ENCODE measurements at regions not wholly inside any gene's neighbourhood (a gene's known extent, or its start where the extent isn't known, plus 50 kb on each side); places are given as distances from the start of the nearest gene placed in this dataset.

DNA sequence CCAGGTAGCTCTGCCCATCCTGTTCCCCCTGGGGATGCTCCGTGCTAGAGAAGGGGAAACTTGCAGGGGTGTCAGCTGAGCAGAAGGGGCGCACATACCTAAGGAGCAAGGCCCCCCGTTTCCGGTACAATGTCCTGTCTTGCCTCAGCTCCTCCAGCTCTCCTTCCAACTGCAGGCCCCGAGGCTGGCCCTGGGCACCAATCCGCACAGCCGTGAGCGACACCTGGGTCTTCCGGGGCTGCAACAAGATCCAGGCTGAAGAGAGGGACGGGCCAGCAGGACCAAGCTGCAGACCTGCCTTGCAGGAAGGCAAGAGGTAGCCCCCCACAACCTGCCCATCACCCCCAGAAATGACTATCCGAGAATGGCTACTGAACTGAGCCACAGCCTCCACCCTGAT, 102.6 kb downstream of the RMI2 start:
- TF ChIP-seq, protein P1, sequence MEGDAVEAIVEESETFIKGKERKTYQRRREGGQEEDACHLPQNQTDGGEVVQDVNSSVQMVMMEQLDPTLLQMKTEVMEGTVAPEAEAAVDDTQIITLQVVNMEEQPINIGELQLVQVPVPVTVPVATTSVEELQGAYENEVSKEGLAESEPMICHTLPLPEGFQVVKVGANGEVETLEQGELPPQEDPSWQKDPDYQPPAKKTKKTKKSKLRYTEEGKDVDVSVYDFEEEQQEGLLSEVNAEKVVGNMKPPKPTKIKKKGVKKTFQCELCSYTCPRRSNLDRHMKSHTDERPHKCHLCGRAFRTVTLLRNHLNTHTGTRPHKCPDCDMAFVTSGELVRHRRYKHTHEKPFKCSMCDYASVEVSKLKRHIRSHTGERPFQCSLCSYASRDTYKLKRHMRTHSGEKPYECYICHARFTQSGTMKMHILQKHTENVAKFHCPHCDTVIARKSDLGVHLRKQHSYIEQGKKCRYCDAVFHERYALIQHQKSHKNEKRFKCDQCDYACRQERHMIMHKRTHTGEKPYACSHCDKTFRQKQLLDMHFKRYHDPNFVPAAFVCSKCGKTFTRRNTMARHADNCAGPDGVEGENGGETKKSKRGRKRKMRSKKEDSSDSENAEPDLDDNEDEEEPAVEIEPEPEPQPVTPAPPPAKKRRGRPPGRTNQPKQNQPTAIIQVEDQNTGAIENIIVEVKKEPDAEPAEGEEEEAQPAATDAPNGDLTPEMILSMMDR (IDR thresholded peaks at IDR 0.05; ENCODE audit: insufficient read depth, low read depth, low read length) = no peak
- no peak for TF ChIP-seq EZH2 (IDR thresholded peaks at IDR 0.05; ENCODE audit: insufficient read depth, low read length)

Data from astrocyte (in vitro differentiated cells and primary cell).